ENCODE measurements at regions not wholly inside any gene's neighbourhood (a gene's known extent, or its start where the extent isn't known, plus 50 kb on each side); places are given as distances from the start of the nearest gene placed in this dataset.

GRCh38 chr3:73884361-73884760 lies 259.6 kb upstream of the PDZRN3 start:
- Histone ChIP-seq H3K27me3 (ENCODE audit: control insufficient read depth in 2 of 2, insufficient read depth in 2 of 2, low read length in 2 of 2) (no peaks in the 10 kb centered on the region), H3K79me2 (ENCODE audit: insufficient read depth, low read length) (no peaks in the 10 kb centered on the region), H3K4me1 (ENCODE audit: control insufficient read depth in 1 of 2, insufficient read depth in 2 of 2, low read length in 2 of 2) (no peaks in the 10 kb centered on the region), H4K20me1 (ENCODE audit: insufficient read depth, low read length) (no peaks in the 10 kb centered on the region), H3K27ac (ENCODE audit: low read depth in 1 of 2, low read length in 2 of 2) (no peak overlapping the region), H3K4me3 (replicated peaks in 1 of 3; ENCODE audit: low read depth in 2 of 3, low read length in 3 of 3) (no peak overlapping the region), H3K9ac (ENCODE audit: insufficient read depth, low read length, poor library complexity, severe bottlenecking) (no peak overlapping the region), H2AFZ (ENCODE audit: insufficient read depth, low read depth, low read length, poor library complexity, severe bottlenecking) (no peak overlapping the region), H3K4me2 (replicated peaks; ENCODE audit: extremely low read depth, low read length, poor library complexity, severe bottlenecking) (no peak overlapping the region), H3K36me3 (replicated peaks in 1 of 2; ENCODE audit: control insufficient read depth in 1 of 2, insufficient read depth in 2 of 2, low read length in 2 of 2) (no peaks in the 10 kb centered on the region), H3K9me3 (replicated peaks in 1 of 2; ENCODE audit: control insufficient read depth in 1 of 2, insufficient read depth in 1 of 2, low read length in 2 of 2) (no peaks in the 10 kb centered on the region)
- no peak for DNase-seq
- no peak overlapping the region for H3K4me3 Mint-ChIP-seq
- H3K27me3 Mint-ChIP-seq (ENCODE audit: low read depth in 3 of 3): peaks cover 0 to 4% (median 0%) of the 10 kb centered on the region in 3 donors
- H3K36me3 Mint-ChIP-seq: no peaks in the 10 kb centered on the region
- no peaks in the 10 kb centered on the region for H3K4me1 Mint-ChIP-seq
- TF ChIP-seq CTCF (IDR thresholded peaks at IDR 0.05): no peak
- intact Hi-C loops (cut with micrococcal nuclease): no loop called here
- peaks cover 0 to 5% (median 0%) of the 10 kb centered on the region in 7 donors for H3K9me3 Mint-ChIP-seq
- no peak overlapping the region for H3K27ac Mint-ChIP-seq
- 94% methylated on average over 1 of the region's 3 CpGs for WGBS (ENCODE audit: insufficient coverage)

GRCh38 chr3:73883497-73883896 lies 258.8 kb upstream of the PDZRN3 start:
- Histone ChIP-seq H3K27ac (ENCODE audit: low read depth in 1 of 2, low read length in 2 of 2) (no peak overlapping the region), H3K36me3 (replicated peaks in 1 of 2; ENCODE audit: control insufficient read depth in 1 of 2, insufficient read depth in 2 of 2, low read length in 2 of 2) (no peaks in the 10 kb centered on the region), H3K4me3 (replicated peaks in 1 of 3; ENCODE audit: low read depth in 2 of 3, low read length in 3 of 3) (no peak overlapping the region), H3K4me2 (replicated peaks; ENCODE audit: extremely low read depth, low read length, poor library complexity, severe bottlenecking) (no peak overlapping the region), H3K9me3 (replicated peaks in 1 of 2; ENCODE audit: control insufficient read depth in 1 of 2, insufficient read depth in 1 of 2, low read length in 2 of 2) (no peaks in the 10 kb centered on the region), H3K9ac (ENCODE audit: insufficient read depth, low read length, poor library complexity, severe bottlenecking) (no peak overlapping the region), H4K20me1 (ENCODE audit: insufficient read depth, low read length) (no peaks in the 10 kb centered on the region), H3K4me1 (ENCODE audit: control insufficient read depth in 1 of 2, insufficient read depth in 2 of 2, low read length in 2 of 2) (no peaks in the 10 kb centered on the region), H2AFZ (ENCODE audit: insufficient read depth, low read depth, low read length, poor library complexity, severe bottlenecking) (no peak overlapping the region), H3K27me3 (ENCODE audit: control insufficient read depth in 2 of 2, insufficient read depth in 2 of 2, low read length in 2 of 2) (no peaks in the 10 kb centered on the region), H3K79me2 (ENCODE audit: insufficient read depth, low read length) (no peaks in the 10 kb centered on the region)
- no peak for DNase-seq
- Mint-ChIP-seq H3K36me3 (no peaks in the 10 kb centered on the region), H3K4me3 (no peak overlapping the region), H3K27ac (no peak overlapping the region), H3K27me3 (ENCODE audit: low read depth in 3 of 3) (peaks cover 0 to 4% (median 0%) of the 10 kb centered on the region in 3 donors), H3K4me1 (no peaks in the 10 kb centered on the region), H3K9me3 (peaks cover 0 to 3% (median 0%) of the 10 kb centered on the region in 7 donors)
- intact Hi-C loops (cut with micrococcal nuclease): no loop called here
- TF ChIP-seq CTCF (IDR thresholded peaks at IDR 0.05): no peak

Measured in CD14-positive monocyte (primary cell).